ENCODE measurements at regions not wholly inside any gene's neighbourhood (a gene's known extent, or its start where the extent isn't known, plus 50 kb on each side); places are given as distances from the start of the nearest gene placed in this dataset.

GRCh38 chr3:72584262-72584661 lies 264.0 kb downstream of the SHQ1 start:
- no peak for TF ChIP-seq CTCF (IDR thresholded peaks at IDR 0.05)
- no peak for TF ChIP-seq ZFX (IDR thresholded peaks at IDR 0.05; ENCODE audit: borderline replicate concordance)
